GM11168 (cell line): ENCODE measurements at regions not wholly inside any gene's neighbourhood (a gene's known extent, or its start where the extent isn't known, plus 50 kb on each side); places are given as distances from the start of the nearest gene placed in this dataset.

ENCODE experiments used
- in situ Hi-C: fragments of 300-500 bp; cut with MboI; formaldehyde crosslinking; loops from one replicate; pipeline ENCODE4 v1.12.0; 2022; ENCODE audit warnings: low sequenced_read_pairs; ENCODE audit not compliant: unreplicated experiment

DNA sequence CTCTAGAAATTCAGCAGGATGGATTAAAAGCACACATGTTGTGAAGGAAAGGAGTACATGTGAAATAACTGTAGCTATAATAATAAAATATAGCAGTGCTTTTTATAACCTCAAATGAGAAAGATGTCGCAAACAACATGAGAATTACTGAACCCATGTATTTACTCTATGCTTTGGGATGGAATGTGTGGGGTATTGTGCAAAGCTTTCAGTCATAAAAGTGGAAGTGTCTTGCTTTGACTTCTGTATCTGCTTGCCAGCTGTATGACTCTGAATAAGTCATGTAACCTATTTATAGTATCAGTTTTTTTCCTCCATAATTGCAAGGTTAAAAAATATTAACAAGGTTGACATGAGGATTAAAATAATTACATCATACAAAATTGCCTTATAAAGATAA, 519.3 kb upstream of the CADM2 start:
- in situ Hi-C loops = no loop called here

DNA sequence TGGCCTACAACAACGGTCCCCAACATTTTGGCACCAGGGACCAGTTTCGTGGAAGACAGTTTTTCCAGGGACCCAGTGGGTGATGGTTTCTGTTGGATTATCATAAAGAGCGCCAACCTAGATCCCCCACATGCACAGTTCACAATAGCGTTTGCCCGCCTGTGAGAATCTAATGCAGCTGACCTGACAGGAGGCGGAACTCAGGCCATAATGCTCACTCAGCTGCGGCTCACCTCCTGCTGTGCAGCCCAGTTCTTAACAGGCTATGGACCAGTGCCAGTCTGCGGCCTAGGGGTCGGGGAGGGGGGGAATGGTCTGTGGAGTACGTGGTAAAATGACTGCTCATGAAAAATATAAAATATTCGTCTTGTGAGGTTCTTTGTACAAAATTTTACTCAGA, 518.5 kb upstream of the CADM2 start:
- in situ Hi-C loops = no loop called here

DNA sequence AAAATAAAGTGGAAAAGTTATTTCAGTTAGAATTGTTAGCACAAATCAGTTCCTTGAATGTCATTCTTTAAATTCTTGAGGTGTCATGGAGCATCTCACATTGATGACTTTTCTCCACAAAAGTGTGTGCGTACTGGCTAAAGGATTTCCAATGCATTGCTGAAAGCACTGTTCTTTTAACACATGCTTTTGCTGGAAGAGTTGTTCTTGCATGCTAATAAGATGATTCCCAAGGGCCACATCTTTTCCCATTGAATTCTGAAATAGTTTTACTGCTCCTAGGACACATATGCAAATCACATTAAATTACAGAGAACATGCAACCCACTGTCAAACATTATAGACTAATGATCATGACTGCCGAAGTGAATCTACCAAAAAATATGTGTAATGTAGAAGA, 516.3 kb upstream of the CADM2 start:
- in situ Hi-C loops = no loop called here

GRCh38 chr3:84444726-84445521, 513.9 kb upstream of the CADM2 start:
- in situ Hi-C loops = no loop called here

- in situ Hi-C loops = no loop called here
Observed at GRCh38 chr3:84487296-84487695, 471.5 kb upstream of the CADM2 start.

DNA sequence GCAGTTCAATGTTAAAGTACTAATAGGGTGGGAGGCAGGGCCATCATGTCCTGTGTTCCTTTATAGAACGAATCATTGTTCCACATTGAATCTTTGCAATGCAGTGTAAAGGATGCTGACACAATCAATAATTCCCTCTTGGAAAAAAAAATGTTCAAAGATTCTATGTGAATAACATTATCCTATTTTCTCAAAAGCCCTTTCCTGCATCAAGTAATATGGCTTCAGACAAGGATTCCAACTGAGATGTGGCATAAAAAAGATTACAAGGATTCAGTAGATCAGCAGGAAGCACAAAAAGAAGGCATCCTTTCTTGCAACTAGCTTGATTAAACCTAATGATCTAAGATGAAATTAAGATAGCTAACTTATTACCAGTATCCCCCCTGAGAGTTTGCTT, 454.0 kb upstream of the CADM2 start:
- in situ Hi-C loops = no loop called here

DNA sequence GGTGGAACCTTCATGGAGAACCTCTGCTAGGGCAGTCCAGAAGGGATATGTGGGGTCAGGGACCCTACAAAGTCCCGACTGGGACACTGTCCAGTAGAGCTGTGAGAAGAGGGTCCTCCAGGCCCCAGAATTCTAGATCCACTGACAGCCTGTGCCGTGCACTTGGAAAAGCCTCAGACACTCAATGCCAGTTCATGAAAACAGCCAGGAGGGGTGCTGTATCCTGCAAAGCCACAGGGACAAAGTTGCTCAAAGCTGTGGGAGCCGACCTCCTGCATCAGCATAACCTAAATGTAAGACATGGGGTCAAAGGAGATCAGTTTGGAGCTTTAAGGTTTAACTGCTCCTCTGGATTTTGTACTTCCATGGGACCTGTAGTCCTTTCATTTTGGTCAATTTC, 448.8 kb upstream of the CADM2 start:
- in situ Hi-C loops = no loop called here

GRCh38 chr3:84522893-84523292, 435.9 kb upstream of the CADM2 start:
- in situ Hi-C loops = no loop called here

DNA sequence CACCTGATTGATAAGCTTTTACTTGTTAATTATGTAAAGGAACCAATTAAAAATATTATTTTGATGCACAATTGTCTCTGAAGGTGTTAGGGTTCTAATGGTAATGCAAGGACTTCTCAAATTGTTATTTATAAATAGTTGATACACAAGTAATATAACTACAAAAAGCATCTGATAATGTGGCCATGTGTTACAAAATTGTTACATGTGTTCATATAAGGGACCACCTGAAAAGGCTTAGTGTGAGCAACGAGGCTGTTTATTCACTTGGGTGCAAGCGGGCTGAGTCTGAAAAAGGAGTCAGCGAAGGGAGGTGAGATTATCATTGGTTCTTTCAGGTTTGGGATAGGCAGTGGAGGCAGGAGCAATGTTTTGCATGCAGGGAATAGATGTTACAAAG, 421.9 kb upstream of the CADM2 start:
- in situ Hi-C loops = no loop called here

GRCh38 chr3:84538597-84538996, 420.2 kb upstream of the CADM2 start:
- in situ Hi-C loops = no loop called here

GRCh38 chr3:84547207-84547606, 411.6 kb upstream of the CADM2 start:
- in situ Hi-C loops = no loop called here

DNA sequence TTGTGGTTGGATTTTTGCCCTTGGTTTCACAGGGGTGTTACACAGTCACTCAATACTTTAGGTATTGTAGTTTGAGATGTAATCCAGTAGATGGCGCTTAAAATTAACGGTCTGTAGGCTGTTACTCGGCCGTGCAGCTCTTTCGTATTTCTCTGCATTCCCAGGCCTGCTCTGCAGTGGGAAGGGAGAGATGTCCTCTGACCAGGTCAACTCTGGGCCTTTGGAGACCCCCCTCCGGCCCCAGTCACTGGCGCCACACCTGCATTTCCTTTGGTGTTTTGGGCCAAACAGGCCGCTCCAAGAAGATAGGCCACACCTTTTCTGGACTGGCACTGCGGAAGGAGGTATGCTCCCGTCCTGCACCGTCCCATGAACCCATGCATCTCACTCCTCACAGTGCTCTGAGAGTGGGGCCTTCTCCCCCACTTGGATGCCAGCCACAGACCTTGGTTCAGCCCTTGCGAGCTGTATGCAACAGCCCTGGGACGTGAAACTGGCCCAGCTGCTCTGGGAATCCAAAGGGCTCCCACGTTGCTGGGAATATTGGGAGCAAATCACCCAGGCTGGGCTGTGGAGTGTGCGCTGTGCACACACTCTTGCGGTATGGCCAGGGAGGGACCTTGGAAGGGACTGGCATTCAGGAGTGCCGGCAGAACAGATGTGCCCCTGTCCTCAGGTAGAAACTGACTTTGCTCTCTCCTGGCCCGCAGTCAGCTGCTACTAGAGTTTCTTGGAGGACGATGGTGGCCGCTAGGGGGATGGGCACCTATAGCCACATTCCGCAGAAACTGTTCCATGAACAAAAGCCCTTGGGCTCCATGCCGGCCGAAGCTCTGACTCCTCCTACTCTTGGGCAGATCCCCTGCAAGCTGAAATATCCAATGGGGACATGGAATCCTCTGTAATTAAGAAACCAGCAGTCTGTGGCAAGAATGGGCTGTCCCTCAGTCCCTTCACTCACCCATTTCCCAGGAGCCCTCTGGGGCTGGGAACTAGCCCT, 410.5 kb upstream of the CADM2 start:
- in situ Hi-C loops = no loop called here

- in situ Hi-C loops = no loop called here
Observed at GRCh38 chr3:84555629-84556028, 403.2 kb upstream of the CADM2 start.

DNA sequence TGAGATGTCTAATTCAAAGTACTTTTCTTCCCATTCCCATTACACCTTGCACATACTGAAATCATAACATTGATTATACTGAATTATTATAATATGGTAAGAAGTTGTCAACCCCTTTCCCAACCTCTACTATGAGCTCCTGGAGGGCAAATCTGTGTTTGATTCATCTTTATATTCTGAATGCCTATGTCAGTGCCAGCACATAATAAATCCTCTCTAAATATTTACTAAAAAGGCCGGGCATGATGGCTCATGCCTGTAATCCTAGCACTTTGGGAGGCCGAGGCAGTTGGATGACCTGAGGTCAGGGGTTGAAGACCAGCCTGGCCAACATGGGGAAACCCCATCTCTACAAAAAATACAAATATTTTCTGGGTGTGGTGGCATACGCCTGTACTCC, 392.5 kb upstream of the CADM2 start:
- in situ Hi-C loops = no loop called here

DNA sequence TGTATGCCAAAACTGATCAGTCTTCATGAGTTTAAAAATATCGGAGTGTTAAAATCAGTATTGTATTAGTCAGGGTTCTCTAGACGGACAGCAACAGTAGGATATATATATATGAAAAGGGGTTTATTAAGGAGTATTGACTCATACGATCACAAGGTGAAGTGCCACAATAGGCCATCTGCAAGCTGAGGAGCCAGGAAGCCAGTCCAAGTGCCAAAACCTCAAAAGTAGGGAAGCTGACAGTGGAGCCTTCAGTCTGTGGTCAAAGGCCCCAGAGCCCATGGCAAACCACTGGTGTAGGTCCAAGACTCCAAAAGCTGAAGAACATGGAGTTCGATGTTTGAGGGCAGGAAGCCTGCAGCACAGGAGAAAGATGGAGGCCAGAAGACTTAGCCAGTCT, 391.0 kb upstream of the CADM2 start:
- in situ Hi-C loops = no loop called here

- in situ Hi-C loops = no loop called here
Observed at GRCh38 chr3:84573962-84574361, 384.8 kb upstream of the CADM2 start.

GRCh38 chr3:84586427-84586826, 372.4 kb upstream of the CADM2 start:
- in situ Hi-C loops = no loop called here

- in situ Hi-C loops = no loop called here
Observed at GRCh38 chr3:84600703-84601225, 358.0 kb upstream of the CADM2 start.

DNA sequence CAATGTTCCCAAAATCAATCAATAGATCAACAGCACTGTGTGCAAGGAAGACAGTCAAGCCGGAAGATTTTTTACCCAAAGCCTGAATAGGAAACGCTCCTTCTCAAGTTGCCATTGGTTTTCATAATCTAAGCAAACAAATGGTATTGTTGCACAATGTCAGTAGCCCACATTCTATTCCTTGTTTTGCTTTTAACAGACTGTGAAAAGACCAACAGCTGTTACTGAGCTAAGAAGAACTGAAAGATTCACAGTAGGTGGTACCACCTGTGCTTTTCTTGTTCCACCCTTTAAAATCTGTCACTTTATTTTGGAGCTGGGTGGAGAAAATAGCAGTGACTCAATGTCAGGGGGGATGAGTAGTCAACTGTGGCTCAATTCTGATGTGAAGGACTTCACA, 357.5 kb upstream of the CADM2 start:
- in situ Hi-C loops = no loop called here

- in situ Hi-C loops = no loop called here
Observed at GRCh38 chr3:84621823-84622222, 337.0 kb upstream of the CADM2 start.

- in situ Hi-C loops = no loop called here
Observed at GRCh38 chr3:84634668-84635067, 324.1 kb upstream of the CADM2 start.
